OCI-M2 (cell line): ENCODE measurements at regions not wholly inside any gene's neighbourhood (a gene's known extent, or its start where the extent isn't known, plus 50 kb on each side); places are given as distances from the start of the nearest gene placed in this dataset.

Experiments
- DNase-seq: peaks from one replicate; lab custom pipeline; 2025; ENCODE audit not compliant: unreplicated experiment; lab: John Stamatoyannopoulos, UW

- DNase-seq, result no peak
These were observed 76.8 kb upstream of the PELI1 start for GRCh38 chr2:64220894-64221617.

- no peak for DNase-seq
These were observed 77.7 kb upstream of the PELI1 start for GRCh38 chr2:64221935-64222334.

- DNase-seq, result no peak
These were observed 78.1 kb upstream of the PELI1 start for GRCh38 chr2:64222351-64222750.

- no peak for DNase-seq
These were observed 78.8 kb upstream of the PELI1 start for GRCh38 chr2:64223055-64223454.

- no peak for DNase-seq
These were observed 81.3 kb upstream of the PELI1 start for GRCh38 chr2:64225491-64225890.

GRCh38 chr2:64226611-64227010, 82.4 kb upstream of the PELI1 start:
- DNase-seq, result no peak

- no peak for DNase-seq
These were observed 83.4 kb upstream of the PELI1 start for GRCh38 chr2:64227603-64228125.

GRCh38 chr2:64228126-64228678, 84.0 kb upstream of the PELI1 start:
- no peak for DNase-seq

- DNase-seq, result no peak
These were observed 84.7 kb upstream of the PELI1 start for GRCh38 chr2:64228918-64229317.

- DNase-seq, result no peak
These were observed 86.3 kb upstream of the PELI1 start for GRCh38 chr2:64230540-64230939.

- no peak for DNase-seq
These were observed 88.0 kb upstream of the PELI1 start for GRCh38 chr2:64232266-64232665.

- DNase-seq, result no peak
These were observed 89.2 kb upstream of the PELI1 start for GRCh38 chr2:64233376-64233922.

- DNase-seq, result no peak
These were observed 89.9 kb upstream of the PELI1 start for GRCh38 chr2:64234150-64234549.

GRCh38 chr2:64234785-64235184, 90.6 kb upstream of the PELI1 start:
- DNase-seq, result no peak

GRCh38 chr2:64237266-64237665, 93.0 kb upstream of the PELI1 start:
- DNase-seq, result no peak

GRCh38 chr2:64238799-64239198, 94.6 kb upstream of the PELI1 start:
- DNase-seq, result no peak

GRCh38 chr2:64243081-64244036, 99.1 kb upstream of the PELI1 start:
- DNase-seq, result no peak

- no peak for DNase-seq
These were observed 99.8 kb upstream of the PELI1 start for GRCh38 chr2:64244037-64244416.

- DNase-seq, result no peak
These were observed 101.4 kb upstream of the PELI1 start for GRCh38 chr2:64245631-64246030.

- no peak for DNase-seq
These were observed 102.7 kb upstream of the PELI1 start for GRCh38 chr2:64246962-64247361.

GRCh38 chr2:64249426-64249825, 105.2 kb upstream of the PELI1 start:
- DNase-seq, result no peak
